ENCODE measurements at regions not wholly inside any gene's neighbourhood (a gene's known extent, or its start where the extent isn't known, plus 50 kb on each side); places are given as distances from the start of the nearest gene placed in this dataset.

DNA sequence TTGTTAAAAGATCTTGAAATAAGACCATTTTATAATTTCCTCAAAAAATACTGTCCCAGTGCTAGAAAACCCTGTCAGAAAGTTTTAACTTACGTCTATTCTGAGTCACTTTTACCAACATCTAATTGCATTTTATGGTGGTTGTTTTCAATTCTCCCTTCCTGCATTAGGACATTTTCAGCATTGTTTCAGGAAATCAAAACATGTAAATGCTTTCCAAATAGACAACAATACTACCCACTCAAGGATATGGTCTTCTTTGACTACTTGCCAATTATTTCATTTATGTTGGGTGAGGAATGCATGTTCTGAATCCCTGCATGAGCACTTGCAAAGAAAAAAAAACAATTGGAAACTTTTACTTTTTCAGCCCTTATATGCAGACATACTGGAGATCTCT lies 284.6 kb upstream of the PDE4D start:
- no peak for DNase-seq

DNA sequence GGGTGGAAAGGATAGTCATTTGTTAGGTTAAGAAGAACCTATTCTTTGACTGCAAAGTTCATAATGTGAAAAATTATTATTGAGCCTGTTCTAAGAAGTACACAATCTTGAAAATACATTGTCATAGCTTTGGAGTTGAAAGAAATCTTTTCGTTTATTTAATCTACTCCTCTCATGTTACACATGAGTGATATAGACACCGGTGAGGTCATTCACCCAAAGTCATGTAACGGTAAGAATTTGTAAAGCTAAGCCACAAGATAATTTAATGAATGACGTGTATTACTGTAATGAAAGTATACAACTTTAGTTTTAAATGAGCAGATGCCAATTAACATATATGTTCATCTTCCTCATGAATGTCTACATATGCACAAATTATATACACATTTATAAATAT lies 284.1 kb upstream of the PDE4D start:
- no peak for DNase-seq

GRCh38 chr5:60173667-60174066 lies 280.1 kb upstream of the PDE4D start:
- no peak for DNase-seq

GRCh38 chr5:60163762-60164161 lies 270.2 kb upstream of the PDE4D start:
- DNase-seq, result no peak

DNA sequence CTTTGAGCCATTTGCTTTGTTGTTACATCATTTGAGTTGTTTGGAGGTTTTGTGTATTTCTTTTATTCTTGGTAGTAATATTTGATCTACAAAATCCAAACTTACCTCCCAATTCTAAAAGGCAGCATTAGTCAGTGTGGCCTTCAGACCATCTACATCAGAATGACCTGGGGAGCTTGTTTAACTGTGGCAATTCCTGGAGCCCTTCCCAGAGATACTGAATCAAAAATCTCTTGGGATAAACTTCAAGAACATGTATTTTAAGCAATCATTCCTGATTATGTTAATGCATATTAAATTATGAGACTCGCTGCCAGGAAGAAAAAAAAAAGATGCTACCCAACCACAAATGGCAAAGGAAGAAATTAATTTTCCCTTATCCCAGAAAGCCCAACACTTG lies 268.9 kb upstream of the PDE4D start:
- DNase-seq, result no peak

DNA sequence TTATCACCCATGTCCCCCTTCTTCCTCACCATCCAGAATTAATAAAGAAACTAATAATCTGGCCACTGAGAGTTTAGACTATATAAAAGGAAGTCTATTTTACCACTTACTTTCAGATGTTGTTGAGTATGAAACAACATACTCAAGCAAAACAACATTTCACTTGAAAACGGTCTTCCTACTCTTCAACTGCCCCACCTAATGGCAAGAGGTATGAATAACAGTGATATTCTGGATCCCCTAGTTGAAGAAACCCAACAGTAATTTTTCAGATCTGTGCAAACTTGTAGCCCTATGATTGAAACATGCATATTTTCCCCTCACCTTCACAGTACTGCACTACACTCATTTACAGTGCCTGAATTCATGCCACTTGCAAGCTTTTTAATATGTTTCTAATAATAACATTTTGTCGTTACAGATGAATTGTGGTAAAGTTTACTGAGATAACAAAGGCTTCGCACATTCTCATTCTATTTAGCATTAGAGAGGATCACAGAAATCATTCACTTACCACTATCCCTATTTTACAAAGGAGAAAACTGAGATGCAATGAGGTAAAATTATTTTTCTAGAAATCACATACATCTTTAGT lies 267.9 kb upstream of the PDE4D start:
- no peak for DNase-seq

- DNase-seq, result no peak
Observed at GRCh38 chr5:60149081-60149480, 255.6 kb upstream of the PDE4D start.

DNA sequence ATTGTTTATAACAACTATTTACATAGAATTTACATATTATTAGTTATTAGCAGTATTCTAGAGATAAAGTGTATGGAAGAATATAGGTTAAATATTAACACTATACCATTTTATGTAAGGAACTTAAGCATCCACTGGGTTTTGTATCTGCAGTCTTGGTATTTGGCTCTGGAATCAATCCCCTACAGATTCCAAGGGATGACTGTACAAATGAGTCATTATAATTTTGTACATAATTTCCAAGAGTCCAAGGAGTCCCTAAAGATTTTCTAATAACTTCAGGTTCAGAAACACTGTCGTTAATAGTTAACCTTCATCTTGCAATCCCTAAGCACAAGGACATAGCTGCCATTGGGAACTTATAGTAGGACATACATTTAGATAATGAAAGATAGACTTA lies 254.8 kb upstream of the PDE4D start:
- no peak for DNase-seq

DNA sequence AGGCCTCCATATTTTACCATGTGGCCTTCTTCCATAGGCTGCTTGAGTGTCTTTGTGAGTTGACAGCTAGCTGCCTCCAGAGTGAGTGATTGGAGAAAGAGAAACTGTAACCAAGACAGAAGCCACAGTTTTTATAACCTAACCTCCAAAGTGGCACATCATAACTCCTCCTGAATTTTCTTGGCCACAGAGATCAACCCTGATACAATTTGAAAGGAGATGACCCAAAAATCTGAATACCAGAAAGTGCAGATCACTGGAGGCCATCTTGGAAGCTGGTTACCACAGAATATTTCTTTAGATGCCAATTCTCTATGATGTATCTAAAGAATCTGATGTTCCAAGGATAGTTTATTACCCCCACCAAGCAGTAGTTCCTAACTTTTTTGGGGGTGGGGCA lies 254.3 kb upstream of the PDE4D start:
- DNase-seq, result no peak

GRCh38 chr5:60143942-60144549 lies 250.5 kb upstream of the PDE4D start:
- no peak for DNase-seq

GRCh38 chr5:60141119-60141518 lies 247.6 kb upstream of the PDE4D start:
- DNase-seq, result no peak

DNA sequence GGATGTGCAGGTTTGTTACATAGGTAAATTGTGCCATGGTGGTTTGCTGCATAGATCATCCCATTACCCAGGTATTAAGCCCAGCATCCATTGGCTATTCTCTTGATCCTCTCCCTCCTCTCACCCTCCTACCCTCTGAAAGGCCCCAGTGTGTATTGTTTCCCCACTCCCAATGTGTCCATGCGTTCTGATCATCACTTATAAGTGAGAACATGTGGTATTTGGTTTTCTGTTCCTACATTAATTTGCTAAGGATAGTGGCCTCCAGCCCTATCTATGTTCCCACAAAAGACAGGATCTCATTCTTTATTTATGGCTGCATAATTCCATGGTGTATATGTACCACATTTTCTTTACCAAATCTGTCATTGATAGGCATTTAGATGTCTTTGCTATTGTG lies 243.3 kb upstream of the PDE4D start:
- no peak for DNase-seq

DNA sequence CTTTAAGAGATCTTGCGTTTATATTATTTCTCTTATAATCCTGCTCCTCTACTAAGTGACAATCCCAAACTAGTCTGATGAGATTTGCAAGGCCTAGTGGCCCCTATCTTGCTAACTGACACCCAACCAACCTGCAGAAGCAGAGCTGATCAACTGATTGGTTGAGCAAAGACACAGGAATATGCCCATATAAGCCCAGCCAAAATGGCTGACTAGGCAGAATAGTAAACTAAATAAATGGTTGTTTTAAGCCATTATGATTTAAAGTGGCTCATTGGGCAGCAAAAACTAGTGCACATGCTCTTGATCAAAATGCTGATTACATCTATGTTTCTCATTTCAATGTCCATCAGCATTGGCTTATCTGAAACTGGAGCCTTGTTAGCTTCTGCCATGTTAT lies 238.0 kb upstream of the PDE4D start:
- no peak for DNase-seq

DNA sequence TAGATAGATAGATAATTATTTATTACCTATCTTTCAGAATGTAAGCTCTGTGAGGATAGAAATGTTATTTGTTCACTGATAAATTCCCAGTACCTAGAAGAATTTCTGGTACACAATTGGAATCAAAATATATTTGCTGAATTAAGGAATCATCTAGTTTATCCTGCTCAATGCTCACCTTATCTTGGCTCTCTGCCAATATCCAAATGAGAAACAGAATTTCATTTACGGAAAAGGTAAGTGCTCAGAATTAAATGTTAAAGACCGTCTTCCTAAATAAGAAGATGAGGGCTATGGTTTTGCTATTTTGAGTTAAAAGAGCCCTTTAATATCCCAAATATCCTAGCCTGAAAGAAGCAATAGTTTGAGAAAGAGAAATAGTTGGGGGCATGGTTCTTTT lies 232.1 kb upstream of the PDE4D start:
- DNase-seq, result no peak

- DNase-seq, result no peak
Observed at GRCh38 chr5:60102961-60103693, 209.6 kb upstream of the PDE4D start.

- no peak for DNase-seq
Observed at GRCh38 chr5:60101573-60101972, 208.0 kb upstream of the PDE4D start.

DNA sequence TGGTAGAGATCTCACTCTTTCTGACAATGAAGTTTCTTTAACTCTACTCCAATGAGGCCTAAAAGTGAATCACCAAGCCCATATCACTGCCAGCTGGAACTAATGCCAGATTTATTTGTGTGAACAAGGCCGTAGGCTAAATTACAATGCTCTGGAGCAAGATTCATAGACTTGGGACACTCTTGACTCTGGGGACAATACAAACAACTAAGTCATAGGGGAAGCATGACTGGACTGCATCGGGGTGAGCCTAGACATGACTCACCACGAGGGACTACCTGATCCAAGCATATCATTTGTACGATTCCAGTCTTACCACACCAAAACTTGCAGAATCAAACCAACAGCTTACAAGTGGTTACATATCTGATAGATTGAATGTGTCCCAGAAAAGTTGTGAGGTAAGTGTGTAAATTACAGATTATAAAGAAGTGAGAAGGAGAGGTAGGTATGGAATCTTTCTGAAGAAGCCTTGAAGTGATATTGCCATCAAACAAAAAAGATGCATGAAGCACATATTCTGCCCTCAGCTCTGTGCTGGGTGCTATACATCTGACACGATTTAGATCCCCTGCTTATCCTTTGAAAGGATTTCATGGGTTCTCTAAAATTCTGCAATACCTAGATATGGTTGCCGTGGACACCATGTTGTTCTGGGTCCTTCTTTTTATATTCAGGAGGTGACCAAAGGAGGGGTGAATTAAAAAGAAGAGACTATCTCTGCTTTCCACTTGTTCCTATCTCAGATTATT lies 199.3 kb upstream of the PDE4D start:
- no peak for DNase-seq

- DNase-seq, result no peak
Observed at GRCh38 chr5:60086583-60086982, 193.1 kb upstream of the PDE4D start.

DNA sequence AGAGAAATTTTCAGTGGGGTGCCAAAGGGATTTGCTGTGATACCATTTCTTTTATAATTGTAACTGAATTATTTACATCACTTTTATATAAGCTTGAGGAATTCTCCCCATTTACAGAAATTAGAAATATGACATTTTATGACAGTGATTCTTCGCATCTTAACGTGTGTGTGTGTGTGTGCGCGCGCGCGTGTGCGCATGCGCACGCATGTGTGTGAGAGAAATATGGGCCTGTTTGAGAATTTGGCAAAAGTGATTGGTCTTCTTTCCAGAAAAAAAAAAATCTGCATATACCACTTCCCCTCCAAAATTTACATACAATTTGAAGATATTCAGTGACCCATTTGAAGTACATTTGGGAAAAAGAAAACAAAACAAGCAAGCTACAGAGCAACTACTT lies 190.7 kb upstream of the PDE4D start:
- DNase-seq, result no peak

- DNase-seq, result no peak
Observed at GRCh38 chr5:60077292-60077691, 183.8 kb upstream of the PDE4D start.

DNA sequence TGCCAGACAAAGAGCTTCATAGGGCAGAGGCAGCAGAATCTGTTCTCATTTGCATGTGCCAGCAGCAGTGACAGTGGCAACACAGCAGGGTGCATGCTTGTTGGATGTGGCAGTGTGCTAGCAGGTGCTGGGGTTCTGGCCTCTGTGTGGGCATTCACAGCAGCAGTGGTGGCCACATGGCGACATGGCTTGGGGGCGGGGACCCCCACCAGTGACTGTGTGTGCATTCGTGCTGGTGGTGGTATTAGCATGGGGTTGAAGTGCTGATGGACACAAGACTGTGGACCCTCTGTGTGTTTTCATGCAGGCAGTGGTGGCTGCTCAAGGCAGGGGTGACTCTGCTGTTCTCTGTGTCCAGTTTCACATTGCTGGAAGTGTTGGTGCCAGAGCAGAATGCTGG lies 183.2 kb upstream of the PDE4D start:
- DNase-seq, result no peak

DNA sequence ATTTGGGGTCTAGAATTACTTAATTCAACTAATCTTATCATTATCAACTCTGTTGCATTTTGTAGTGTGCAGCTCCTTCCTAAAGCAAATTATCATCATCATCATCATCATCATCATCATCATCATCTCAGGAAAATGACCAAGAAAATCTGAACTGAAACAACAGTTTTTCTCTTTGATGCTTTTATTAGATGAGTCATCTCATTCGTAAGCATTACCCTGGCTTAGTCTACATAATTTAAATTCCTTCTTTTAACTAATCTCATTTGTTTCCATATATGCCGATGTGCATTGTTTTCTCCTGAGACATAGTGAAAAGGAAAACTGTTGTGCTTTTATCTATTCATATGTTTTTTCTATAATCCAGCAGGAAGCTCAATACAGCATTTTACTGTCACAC lies 173.0 kb upstream of the PDE4D start:
- DNase-seq, result no peak

DNA sequence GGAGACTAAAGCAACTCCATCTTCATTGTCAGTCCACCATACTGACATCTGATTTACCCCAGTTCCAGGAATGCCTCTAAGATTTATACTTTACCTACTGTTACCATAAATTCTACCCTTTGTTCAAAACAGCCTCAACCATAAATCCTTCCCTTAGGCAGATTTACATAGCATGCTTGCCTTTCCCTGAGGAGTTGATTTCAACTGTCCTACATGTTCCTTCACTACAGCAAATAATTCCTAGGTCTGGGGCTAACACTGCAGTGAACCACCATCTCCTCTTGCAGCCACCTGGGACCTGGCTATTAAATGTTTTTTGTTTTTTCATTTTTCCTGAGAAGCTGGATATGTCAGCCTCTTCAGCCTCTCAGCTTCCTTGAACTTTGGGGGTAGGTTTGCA lies 166.9 kb upstream of the PDE4D start:
- DNase-seq, result no peak

- DNase-seq, result no peak
Observed at GRCh38 chr5:60056191-60056590, 162.7 kb upstream of the PDE4D start.
